Caco-2 (cell line): ENCODE measurements at regions not wholly inside any gene's neighbourhood (a gene's known extent, or its start where the extent isn't known, plus 50 kb on each side); places are given as distances from the start of the nearest gene placed in this dataset.
A peak's percentile ranks its signal among the peaks of the same experiment; 100 is the strongest.

ENCODE experiments used
- BruUV-seq: library from RNA; stranded (reverse); fragments of 400-500 nt; replicated peaks from 2 replicates; lab custom pipeline; 2021; lab: Mats Ljungman, UMichigan
- CTCF ChIA-PET: fragments of 300-600 bp; sonication (Branson Sonifier 250); formaldehyde crosslinking; loops from one replicate; lab custom pipeline; 2022; ENCODE audit warnings: antibody characterized with exemption; lab: Charles Lee
- POLR2A ChIA-PET: fragments of 300-600 bp; sonication (Branson Sonifier 250); formaldehyde crosslinking; loops from one replicate; lab custom pipeline; 2022; ENCODE audit warnings: antibody characterized with exemption; lab: Charles Lee
- DNase-seq, 2 experiments: peaks; one replicate each; pipeline versions ENCODE4 v3.0.0 to v3.0.0-alpha.2; 2020 to 2022
- H3K27me3 ChIP-seq: replicated peaks from 2 replicates; pipeline ENCODE4 v1.6.0; 2011; ENCODE audit warnings: low read length; ENCODE audit not compliant: control insufficient read depth, insufficient read depth
- H3K36me3 ChIP-seq: 2 replicates; pipeline ENCODE4 v1.5.1; 2011; ENCODE audit warnings: low read length; ENCODE audit not compliant: control insufficient read depth, insufficient read depth
- H3K4me1 ChIP-seq: fragments of 250-450 bp; sonication (Bioruptor Pico); 2 replicates; pipeline ENCODE4 v1.5.1; 2020; ENCODE audit warnings: mild to moderate bottlenecking
- H3K4me3 ChIP-seq: 2 replicates; pipeline ENCODE4 v1.5.1; 2011; ENCODE audit warnings: low read depth, mild to moderate bottlenecking, control low read depth, low read length
- H3K9me3 ChIP-seq: fragments of 250-450 bp; sonication (Bioruptor Pico); 2 replicates; pipeline ENCODE4 v1.5.1; 2020; ENCODE audit warnings: mild to moderate bottlenecking, moderate library complexity
- H3K27ac Mint-ChIP-seq: one replicate; pipeline ENCODE4 v1.8.0; 2022; ENCODE audit warnings: mixed read lengths; ENCODE audit not compliant: unreplicated experiment
- H3K27me3 Mint-ChIP-seq: one replicate; pipeline ENCODE4 v1.8.0; 2022; ENCODE audit warnings: mixed read lengths; ENCODE audit not compliant: insufficient read depth, unreplicated experiment
- H3K36me3 Mint-ChIP-seq: one replicate; pipeline ENCODE4 v1.8.0; 2022; ENCODE audit warnings: mild to moderate bottlenecking, mixed read lengths; ENCODE audit not compliant: insufficient read depth, unreplicated experiment
- H3K4me1 Mint-ChIP-seq: one replicate; pipeline ENCODE4 v1.8.0; 2022; ENCODE audit warnings: low read depth, mixed read lengths; ENCODE audit not compliant: unreplicated experiment
- H3K4me3 Mint-ChIP-seq: one replicate; pipeline ENCODE4 v1.8.0; 2022; ENCODE audit warnings: mild to moderate bottlenecking, moderate library complexity, mixed read lengths; ENCODE audit not compliant: unreplicated experiment
- H3K9me3 Mint-ChIP-seq: one replicate; pipeline ENCODE4 v1.8.0; 2022; ENCODE audit warnings: mixed read lengths; ENCODE audit not compliant: unreplicated experiment
- intact Hi-C: fragments of 100-400 bp; cut with micrococcal nuclease; formaldehyde crosslinking; loops from one replicate; pipeline ENCODE4 v1.10.0; 2022; ENCODE audit not compliant: unreplicated experiment
- TF ChIP-seq, protein P1 (sequence below), 2 experiments: fragments of 200-600 bp in 1 of 2; IDR thresholded peaks; 1 replicate in 1 of 2; 2 replicates in 1 of 2; pipeline versions ENCODE4 v1.5.1 to v1.8.0; 2011 to 2022; ENCODE audit warnings: antibody characterized with exemption in 1 of 2, control low read depth in 1 of 2, inconsistent platforms in 1 of 2, low read depth in 1 of 2, low read length in 1 of 2, mild to moderate bottlenecking in 1 of 2, moderate library complexity in 1 of 2; ENCODE audit not compliant: insufficient read depth in 1 of 2, severe bottlenecking in 1 of 2, unreplicated experiment in 1 of 2

DNA sequence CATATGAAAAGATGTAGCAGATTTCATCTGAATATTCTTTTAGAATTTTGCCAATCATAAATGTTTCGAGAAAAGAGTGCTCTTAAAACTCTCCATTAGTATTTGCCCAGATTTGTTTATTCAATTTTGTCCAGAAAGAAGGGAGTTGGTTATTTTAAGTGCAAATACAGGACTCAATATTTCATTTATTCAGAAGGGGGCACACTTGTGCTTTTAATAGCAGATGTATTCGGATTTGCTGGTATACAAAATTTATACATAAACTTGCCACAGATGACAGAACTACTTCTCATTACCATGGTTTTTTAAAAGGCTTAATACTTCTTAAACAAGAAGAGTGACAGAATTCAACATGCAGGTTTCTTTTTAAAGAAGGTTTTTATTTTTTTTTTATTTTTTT is 69.8 kb upstream of the GRM7 start:
- intact Hi-C loops, result no loop called here
- no peak for DNase-seq
- H3K4me1 Mint-ChIP-seq, result no peaks in the 10 kb centered on the region
- Histone ChIP-seq H3K4me1 (no peaks in the 10 kb centered on the region), H3K9me3 (no peaks in the 10 kb centered on the region), H3K27me3 (no peaks in the 10 kb centered on the region), H3K4me3 (no peak overlapping the region), H3K36me3 (no peaks in the 10 kb centered on the region)
- H3K9me3 Mint-ChIP-seq, result no peaks in the 10 kb centered on the region
- H3K27ac Mint-ChIP-seq, result no peak overlapping the region
- ChIA-PET CTCF (no interaction called here), POLR2A (no interaction called here)
- no TSS peak for BruUV-seq
- H3K36me3 Mint-ChIP-seq, result no peaks in the 10 kb centered on the region
- H3K4me3 Mint-ChIP-seq, result no peak overlapping the region
- H3K27me3 Mint-ChIP-seq, result no peaks in the 10 kb centered on the region
- TF ChIP-seq, protein P1, sequence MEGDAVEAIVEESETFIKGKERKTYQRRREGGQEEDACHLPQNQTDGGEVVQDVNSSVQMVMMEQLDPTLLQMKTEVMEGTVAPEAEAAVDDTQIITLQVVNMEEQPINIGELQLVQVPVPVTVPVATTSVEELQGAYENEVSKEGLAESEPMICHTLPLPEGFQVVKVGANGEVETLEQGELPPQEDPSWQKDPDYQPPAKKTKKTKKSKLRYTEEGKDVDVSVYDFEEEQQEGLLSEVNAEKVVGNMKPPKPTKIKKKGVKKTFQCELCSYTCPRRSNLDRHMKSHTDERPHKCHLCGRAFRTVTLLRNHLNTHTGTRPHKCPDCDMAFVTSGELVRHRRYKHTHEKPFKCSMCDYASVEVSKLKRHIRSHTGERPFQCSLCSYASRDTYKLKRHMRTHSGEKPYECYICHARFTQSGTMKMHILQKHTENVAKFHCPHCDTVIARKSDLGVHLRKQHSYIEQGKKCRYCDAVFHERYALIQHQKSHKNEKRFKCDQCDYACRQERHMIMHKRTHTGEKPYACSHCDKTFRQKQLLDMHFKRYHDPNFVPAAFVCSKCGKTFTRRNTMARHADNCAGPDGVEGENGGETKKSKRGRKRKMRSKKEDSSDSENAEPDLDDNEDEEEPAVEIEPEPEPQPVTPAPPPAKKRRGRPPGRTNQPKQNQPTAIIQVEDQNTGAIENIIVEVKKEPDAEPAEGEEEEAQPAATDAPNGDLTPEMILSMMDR (IDR thresholded peaks at IDR 0.05; ENCODE audit: insufficient read depth in 1 of 2, low read depth in 1 of 2, low read length in 1 of 2, severe bottlenecking in 1 of 2, unreplicated experiment in 1 of 2), result no peak

DNA sequence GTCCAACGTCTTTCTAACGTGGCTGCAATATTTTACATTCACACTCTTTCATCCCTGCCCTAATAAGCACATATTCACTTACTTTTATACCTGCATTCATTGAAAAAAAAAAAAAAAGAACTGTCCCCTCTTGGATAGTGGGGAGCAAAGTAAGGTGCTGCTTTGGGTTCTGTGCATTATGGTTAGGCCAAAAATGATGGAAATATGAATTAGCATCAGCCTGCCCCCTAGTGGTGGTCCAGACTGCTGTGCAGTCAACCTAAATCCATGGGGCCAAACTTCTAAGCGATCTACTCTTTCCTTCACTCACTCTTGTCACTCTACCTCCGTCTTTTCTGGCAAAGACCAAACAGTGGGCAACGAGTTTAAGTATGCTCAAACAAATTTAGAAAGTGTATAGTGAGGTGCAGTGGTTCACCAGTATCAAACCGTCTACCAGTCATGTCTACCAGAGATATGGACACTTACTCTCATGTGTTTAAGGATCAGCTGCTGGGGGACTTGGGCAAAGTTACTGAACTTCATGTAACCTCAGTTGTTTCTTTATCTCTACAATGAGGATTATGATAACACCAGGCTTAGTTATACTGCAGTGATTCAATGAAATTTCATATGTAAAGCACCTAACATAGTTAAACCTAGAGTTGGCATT is 61.5 kb upstream of the GRM7 start:
- ChIA-PET POLR2A (no interaction called here), CTCF (no interaction called here)
- Histone ChIP-seq H3K4me1 (no peaks in the 10 kb centered on the region), H3K4me3 (no peak overlapping the region), H3K9me3 (no peaks in the 10 kb centered on the region), H3K36me3 (no peaks in the 10 kb centered on the region), H3K27me3 (no peaks in the 10 kb centered on the region)
- Mint-ChIP-seq H3K9me3 (no peaks in the 10 kb centered on the region), H3K4me1 (no peaks in the 10 kb centered on the region), H3K36me3 (no peaks in the 10 kb centered on the region), H3K4me3 (no peak overlapping the region), H3K27me3 (no peaks in the 10 kb centered on the region), H3K27ac (no peak overlapping the region)
- intact Hi-C loops, result loop anchor here (1.0 kb wide), 5 partner anchors 407 to 1494 kb away; no protein-coding TSS in a partner anchor
- DNase-seq, result peak; percentile 31 to 54
- BruUV-seq, result no TSS peak
- TF ChIP-seq, protein P1 (IDR thresholded peaks at IDR 0.05; ENCODE audit: insufficient read depth in 1 of 2, low read depth in 1 of 2, low read length in 1 of 2, severe bottlenecking in 1 of 2, unreplicated experiment in 1 of 2), result peak; percentile 80 to 81

DNA sequence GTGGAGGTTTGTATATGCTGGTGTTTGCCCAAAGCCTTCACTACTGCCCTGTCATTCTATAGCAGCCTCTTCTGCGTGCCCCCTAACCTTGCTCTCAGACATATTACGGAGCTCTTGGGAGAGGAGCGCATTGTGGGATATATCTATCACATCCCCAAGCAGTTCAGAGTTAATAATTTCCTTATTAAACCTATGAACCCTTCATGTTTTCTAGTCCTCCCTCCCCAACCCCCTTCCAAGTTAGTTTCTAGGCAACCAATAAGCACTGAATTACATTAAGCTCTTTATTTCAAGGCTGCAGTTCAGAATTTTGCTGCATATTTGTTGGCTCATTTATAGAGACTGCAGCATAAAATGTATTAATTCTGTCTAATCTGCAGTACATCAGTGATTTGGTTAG is 57.3 kb upstream of the GRM7 start:
- Mint-ChIP-seq H3K27me3 (peaks cover 3% of the 10 kb centered on the region), H3K27ac (no peak overlapping the region), H3K4me3 (no peak overlapping the region), H3K4me1 (no peaks in the 10 kb centered on the region), H3K36me3 (no peaks in the 10 kb centered on the region), H3K9me3 (no peaks in the 10 kb centered on the region)
- Histone ChIP-seq H3K27me3 (no peaks in the 10 kb centered on the region), H3K9me3 (no peaks in the 10 kb centered on the region), H3K36me3 (no peaks in the 10 kb centered on the region), H3K4me3 (no peak overlapping the region), H3K4me1 (no peaks in the 10 kb centered on the region)
- BruUV-seq, result no TSS peak
- ChIA-PET CTCF (no interaction called here), POLR2A (no interaction called here)
- TF ChIP-seq, protein P1 (IDR thresholded peaks at IDR 0.05; ENCODE audit: insufficient read depth in 1 of 2, low read depth in 1 of 2, low read length in 1 of 2, severe bottlenecking in 1 of 2, unreplicated experiment in 1 of 2), result no peak
- DNase-seq, result no peak
- intact Hi-C loops, result no loop called here
